Coronary artery (tissue), 2 donors: ENCODE measurements at regions not wholly inside any gene's neighbourhood (a gene's known extent, or its start where the extent isn't known, plus 50 kb on each side); places are given as distances from the start of the nearest gene placed in this dataset.

Source experiments
- DNase-seq: peaks from one replicate; pipeline ENCODE4 v3.0.0-alpha.2; 2017; ENCODE audit warnings: low spot score
- H3K27ac ChIP-seq, 2 donors: fragments of 200-600 bp; sonication (generic); one replicate each; pipeline ENCODE4 v1.5.1; 2016 to 2019
- H3K4me3 ChIP-seq: fragments of 200-600 bp; sonication (generic); 2 replicates; pipeline ENCODE4 v1.5.1; 2016; ENCODE audit warnings: mild to moderate bottlenecking, moderate library complexity
- TF ChIP-seq, protein P1 (sequence below): fragments of 200-600 bp; sonication (generic); IDR thresholded peaks from one replicate; pipeline ENCODE4 v1.5.1; 2019; ENCODE audit warnings: antibody characterized with exemption

GRCh38 chr2:238973038-238973739 lies 125.3 kb downstream of the TWIST2 start:
- no peak for DNase-seq
- TF ChIP-seq, protein P1, sequence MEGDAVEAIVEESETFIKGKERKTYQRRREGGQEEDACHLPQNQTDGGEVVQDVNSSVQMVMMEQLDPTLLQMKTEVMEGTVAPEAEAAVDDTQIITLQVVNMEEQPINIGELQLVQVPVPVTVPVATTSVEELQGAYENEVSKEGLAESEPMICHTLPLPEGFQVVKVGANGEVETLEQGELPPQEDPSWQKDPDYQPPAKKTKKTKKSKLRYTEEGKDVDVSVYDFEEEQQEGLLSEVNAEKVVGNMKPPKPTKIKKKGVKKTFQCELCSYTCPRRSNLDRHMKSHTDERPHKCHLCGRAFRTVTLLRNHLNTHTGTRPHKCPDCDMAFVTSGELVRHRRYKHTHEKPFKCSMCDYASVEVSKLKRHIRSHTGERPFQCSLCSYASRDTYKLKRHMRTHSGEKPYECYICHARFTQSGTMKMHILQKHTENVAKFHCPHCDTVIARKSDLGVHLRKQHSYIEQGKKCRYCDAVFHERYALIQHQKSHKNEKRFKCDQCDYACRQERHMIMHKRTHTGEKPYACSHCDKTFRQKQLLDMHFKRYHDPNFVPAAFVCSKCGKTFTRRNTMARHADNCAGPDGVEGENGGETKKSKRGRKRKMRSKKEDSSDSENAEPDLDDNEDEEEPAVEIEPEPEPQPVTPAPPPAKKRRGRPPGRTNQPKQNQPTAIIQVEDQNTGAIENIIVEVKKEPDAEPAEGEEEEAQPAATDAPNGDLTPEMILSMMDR, result no peak
- no peak overlapping the region for H3K27ac ChIP-seq
- H3K4me3 ChIP-seq, result no peak overlapping the region

- no peak overlapping the region for H3K27ac ChIP-seq
- TF ChIP-seq, protein P1, result no peak
- DNase-seq, result no peak
- H3K4me3 ChIP-seq, result no peak overlapping the region
Measured at GRCh38 chr2:238974081-238974480, 126.2 kb downstream of the TWIST2 start.

DNA sequence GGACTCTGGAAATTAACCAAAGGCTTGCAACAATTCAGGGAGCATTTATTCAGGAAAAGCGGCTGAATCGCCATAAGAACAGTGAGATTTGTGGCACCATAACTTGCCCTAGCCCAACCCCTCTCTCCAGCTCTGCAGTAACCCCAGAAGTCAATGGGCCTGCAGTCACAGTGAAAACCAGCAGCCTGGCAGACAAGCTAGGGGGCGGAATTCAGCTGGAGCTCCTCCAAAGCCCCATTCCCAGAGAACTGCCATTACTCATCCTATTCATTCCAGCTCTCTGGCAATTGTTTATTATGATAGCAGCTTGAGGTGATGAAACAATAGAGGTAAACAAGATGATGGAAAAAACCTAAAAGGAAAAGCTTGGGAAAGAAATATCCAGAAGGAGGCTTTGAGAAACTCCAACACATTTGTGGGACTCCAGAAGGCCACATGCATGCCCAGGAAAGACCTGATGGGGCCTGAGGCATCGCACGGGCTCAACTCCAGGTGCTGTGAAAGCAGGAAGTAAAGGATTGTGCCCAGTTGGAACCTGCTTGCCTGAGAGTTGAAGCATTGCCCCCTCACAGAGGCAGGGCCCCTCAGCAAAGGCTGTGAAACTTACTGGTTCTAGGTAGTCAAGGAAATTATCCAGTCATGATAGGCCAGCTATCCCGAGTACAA lies 126.7 kb downstream of the TWIST2 start:
- Histone ChIP-seq H3K4me3 (no peak overlapping the region), H3K27ac (peak overlapping the region in 1 of 2 donors; percentile 68)
- TF ChIP-seq, protein P1, result no peak
- peak; percentile 69 for DNase-seq

GRCh38 chr2:238975408-238975807 lies 127.5 kb downstream of the TWIST2 start:
- H3K27ac ChIP-seq, result no peak overlapping the region
- TF ChIP-seq, protein P1, result no peak

GRCh38 chr2:238978497-238978896 lies 130.6 kb downstream of the TWIST2 start:
- DNase-seq, result no peak
- H3K27ac ChIP-seq, result no peak overlapping the region
- H3K4me3 ChIP-seq, result no peak overlapping the region
- TF ChIP-seq, protein P1, result no peak

More at GRCh38 chr2:238975408-238975807, 127.5 kb downstream of the TWIST2 start:
- no peak overlapping the region for H3K4me3 ChIP-seq
- DNase-seq, result no peak

DNA sequence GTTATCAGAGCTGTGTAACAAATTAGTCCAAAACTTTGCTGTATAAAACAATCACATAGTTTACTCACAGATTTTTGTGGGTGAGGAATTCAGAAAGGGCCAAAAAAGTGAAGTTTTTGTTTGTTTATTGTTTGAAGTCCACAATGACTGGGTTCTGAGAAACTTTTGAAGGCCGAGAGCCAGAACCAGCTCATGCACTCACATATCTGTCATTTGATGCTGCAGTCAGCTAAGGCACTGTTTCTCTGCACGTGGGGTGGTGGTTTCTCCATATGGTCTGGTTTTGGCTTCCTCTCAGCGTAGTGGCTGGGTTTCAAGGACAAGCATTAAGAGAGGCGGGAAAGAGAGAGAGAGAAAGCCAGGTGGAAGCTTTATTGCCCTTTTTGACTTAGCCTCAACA lies 131.8 kb downstream of the TWIST2 start:
- TF ChIP-seq, protein P1, result no peak
- no peak overlapping the region for H3K27ac ChIP-seq
- no peak for DNase-seq
- H3K4me3 ChIP-seq, result no peak overlapping the region
